ENCODE measurements at regions not wholly inside any gene's neighbourhood (a gene's known extent, or its start where the extent isn't known, plus 50 kb on each side); places are given as distances from the start of the nearest gene placed in this dataset.
A peak's percentile ranks its signal among the peaks of the same experiment; 100 is the strongest.
"Not testable (repeated sequence)": the region's sequence is repeated elsewhere in the genome, so short reads cannot be mapped to it uniquely, and the experiment has no call there.

DNA sequence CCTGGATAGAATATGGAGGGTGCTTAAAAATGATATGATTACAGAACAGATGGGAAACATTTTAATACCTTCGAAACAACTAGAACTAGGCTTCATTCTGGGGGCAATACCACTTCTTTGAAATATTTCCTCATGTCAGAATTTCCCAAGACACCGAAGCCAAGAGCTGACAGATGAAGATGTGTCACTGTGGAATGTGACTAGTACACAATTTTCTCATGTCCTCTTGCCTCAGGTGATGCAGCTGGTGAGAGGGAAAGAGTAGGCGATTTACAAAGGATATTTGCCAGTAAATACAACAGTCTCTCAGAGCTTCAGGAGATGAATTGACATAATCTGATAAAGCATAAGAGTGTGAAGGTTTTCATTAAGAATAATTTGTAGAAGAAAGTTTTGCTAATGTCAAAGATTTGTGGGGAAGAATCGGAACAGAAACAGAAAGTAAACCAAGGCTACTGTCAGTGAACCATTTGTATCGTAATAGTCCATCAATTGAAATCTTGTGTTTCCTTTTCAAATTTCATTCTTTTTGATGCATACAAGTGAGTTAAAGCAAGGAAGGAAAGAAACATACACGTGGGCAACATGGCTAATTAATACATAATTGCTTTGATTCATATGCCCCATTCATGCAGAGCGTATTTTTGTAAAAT is 164.7 kb upstream of the CCN2 start:
- peak; percentile 73 for DNase-seq (ENCODE audit: unreplicated experiment)
- no TSS peak for BruUV-seq (replicated peaks)
- peak overlapping the region; percentile 63 for H3K4me3 Mint-ChIP-seq (ENCODE audit: unreplicated experiment)

DNA sequence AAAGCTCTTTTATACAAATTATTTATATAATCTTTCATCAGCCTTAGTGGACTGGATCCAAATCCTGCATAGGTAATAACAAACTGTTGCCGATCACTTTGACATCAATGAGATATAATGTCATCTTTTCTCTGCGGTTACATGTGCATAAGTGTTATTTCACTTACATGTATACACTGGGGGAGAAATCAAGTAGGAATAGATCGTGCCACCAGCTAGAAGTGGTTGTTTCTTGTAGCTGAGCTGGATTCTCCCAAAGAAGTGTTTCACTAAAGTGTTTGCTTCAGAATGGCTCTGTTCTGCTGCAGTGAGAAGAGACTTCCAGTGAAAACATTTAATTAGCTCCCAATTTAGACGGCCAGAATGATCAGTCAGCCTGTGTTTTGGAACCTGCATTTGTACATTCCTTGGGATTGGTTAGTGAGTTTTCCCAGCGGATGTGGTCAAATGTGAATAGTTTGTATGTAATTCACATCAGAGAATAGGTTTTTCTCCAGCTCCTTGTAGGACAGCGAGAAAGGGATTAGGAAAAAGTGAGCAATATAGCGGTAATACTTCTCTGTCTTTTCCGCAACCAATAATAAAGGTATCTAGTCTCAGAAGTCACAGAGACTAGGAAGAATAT is 163.1 kb upstream of the CCN2 start:
- Mint-ChIP-seq H3K4me1 (ENCODE audit: insufficient read depth, unreplicated experiment) (peaks cover 24% of the 10 kb centered on the region), H3K9me3 (ENCODE audit: unreplicated experiment) (peaks cover 9% of the 10 kb centered on the region), H3K27me3 (ENCODE audit: insufficient read depth, unreplicated experiment) (no peaks in the 10 kb centered on the region), H3K36me3 (ENCODE audit: insufficient read depth, unreplicated experiment) (no peaks in the 10 kb centered on the region), H3K4me3 (ENCODE audit: unreplicated experiment) (no peak overlapping the region), H3K27ac (ENCODE audit: low read depth, unreplicated experiment) (peak overlapping the region; percentile 53)
- ChIA-PET POLR2A (interaction anchor here (0.9 to 1.1 kb wide), 3 partner anchors 13 to 166 kb away, joined by 3 read pairs; no protein-coding TSS in a partner anchor), CTCF (interaction anchor here (0.5 to 1.5 kb wide), 9 partner anchors 13 to 1802 kb away, joined by 3 to 5 read pairs (median 3); no protein-coding TSS in a partner anchor)
- DNase-seq (ENCODE audit: unreplicated experiment), result peak; percentile 24
- intact Hi-C loops (cut with micrococcal nuclease), result no loop called here
- TF ChIP-seq, protein P1, sequence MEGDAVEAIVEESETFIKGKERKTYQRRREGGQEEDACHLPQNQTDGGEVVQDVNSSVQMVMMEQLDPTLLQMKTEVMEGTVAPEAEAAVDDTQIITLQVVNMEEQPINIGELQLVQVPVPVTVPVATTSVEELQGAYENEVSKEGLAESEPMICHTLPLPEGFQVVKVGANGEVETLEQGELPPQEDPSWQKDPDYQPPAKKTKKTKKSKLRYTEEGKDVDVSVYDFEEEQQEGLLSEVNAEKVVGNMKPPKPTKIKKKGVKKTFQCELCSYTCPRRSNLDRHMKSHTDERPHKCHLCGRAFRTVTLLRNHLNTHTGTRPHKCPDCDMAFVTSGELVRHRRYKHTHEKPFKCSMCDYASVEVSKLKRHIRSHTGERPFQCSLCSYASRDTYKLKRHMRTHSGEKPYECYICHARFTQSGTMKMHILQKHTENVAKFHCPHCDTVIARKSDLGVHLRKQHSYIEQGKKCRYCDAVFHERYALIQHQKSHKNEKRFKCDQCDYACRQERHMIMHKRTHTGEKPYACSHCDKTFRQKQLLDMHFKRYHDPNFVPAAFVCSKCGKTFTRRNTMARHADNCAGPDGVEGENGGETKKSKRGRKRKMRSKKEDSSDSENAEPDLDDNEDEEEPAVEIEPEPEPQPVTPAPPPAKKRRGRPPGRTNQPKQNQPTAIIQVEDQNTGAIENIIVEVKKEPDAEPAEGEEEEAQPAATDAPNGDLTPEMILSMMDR (IDR thresholded peaks at IDR 0.05; ENCODE audit: unreplicated experiment), result no peak
- no TSS peak for BruUV-seq (replicated peaks)

More for the DNA sequence above, 164.7 kb upstream of the CCN2 start:
- Mint-ChIP-seq H3K36me3 (ENCODE audit: insufficient read depth, unreplicated experiment) (no peaks in the 10 kb centered on the region), H3K4me1 (ENCODE audit: insufficient read depth, unreplicated experiment) (peaks cover 24% of the 10 kb centered on the region), H3K27me3 (ENCODE audit: insufficient read depth, unreplicated experiment) (no peaks in the 10 kb centered on the region), H3K9me3 (ENCODE audit: unreplicated experiment) (no peaks in the 10 kb centered on the region), H3K27ac (ENCODE audit: low read depth, unreplicated experiment) (peak overlapping the region; percentile 11)
- CTCF ChIA-PET, result interaction anchor here (0.6 to 1.4 kb wide), 4 partner anchors 17 to 200 kb away, joined by 3 to 5 read pairs (median 4); no protein-coding TSS in a partner anchor
- intact Hi-C loops (cut with micrococcal nuclease), result no loop called here
- POLR2A ChIA-PET, result interaction anchor here (0.6 to 1.1 kb wide), 3 partner anchors 50 to 161 kb away, joined by 3 to 4 read pairs (median 3); no protein-coding TSS in a partner anchor
- TF ChIP-seq, protein P1 (IDR thresholded peaks at IDR 0.05; ENCODE audit: unreplicated experiment), result no peak

DNA sequence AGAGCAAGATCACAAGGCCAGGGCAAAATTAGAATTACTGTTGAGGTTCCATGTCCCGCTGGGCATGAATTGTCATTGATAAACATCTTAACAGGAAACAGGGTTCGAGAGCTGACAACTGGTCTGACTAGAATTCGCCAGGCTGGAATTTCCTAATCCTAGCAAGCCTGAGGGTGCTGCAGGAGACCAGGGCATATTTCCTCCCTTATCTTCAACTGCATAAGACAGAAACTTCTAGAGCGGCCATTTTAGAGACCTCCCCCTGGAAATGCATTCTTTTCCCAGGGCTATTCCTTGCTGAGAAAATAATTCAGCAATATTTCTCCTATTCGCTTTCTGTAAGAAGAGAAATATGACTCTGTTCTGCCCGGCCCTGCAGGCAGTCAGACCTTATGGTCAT is 158.6 kb upstream of the CCN2 start:
- intact Hi-C loops (cut with micrococcal nuclease); H3K4me3 Mint-ChIP-seq (ENCODE audit: unreplicated experiment); H3K27ac Mint-ChIP-seq (ENCODE audit: low read depth, unreplicated experiment); BruUV-seq (replicated peaks); H3K36me3 Mint-ChIP-seq (ENCODE audit: insufficient read depth, unreplicated experiment); H3K4me1 Mint-ChIP-seq (ENCODE audit: insufficient read depth, unreplicated experiment); POLR2A ChIA-PET; CTCF ChIA-PET; DNase-seq (ENCODE audit: unreplicated experiment); H3K27me3 Mint-ChIP-seq (ENCODE audit: insufficient read depth, unreplicated experiment): not testable (repeated sequence)
- peaks cover 10% of the 10 kb centered on the region for H3K9me3 Mint-ChIP-seq (ENCODE audit: unreplicated experiment)

DNA sequence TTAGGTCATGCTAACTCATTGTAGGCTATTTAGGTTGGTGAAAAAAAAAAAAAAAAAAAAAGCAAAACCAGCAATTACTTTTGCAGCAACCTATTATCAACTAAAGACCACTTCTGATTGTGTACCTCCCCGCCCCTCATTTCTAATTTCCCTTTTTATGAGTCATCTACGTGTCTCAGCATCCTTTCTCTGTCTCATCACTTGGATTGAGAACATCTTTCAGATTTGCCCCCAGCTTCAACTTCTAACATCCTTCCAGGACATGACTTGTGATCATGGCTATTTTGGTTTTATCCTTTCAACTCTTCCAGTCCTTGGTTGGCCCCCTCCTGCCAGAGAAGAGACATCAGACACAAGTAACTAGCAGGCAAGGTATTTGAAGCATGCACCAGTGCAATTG is 156.7 kb upstream of the CCN2 start:
- intact Hi-C loops (cut with micrococcal nuclease), result no loop called here
- H3K9me3 Mint-ChIP-seq (ENCODE audit: unreplicated experiment), result peaks cover 15% of the 10 kb centered on the region
- H3K4me1 Mint-ChIP-seq (ENCODE audit: insufficient read depth, unreplicated experiment), result no peaks in the 10 kb centered on the region
- no peak overlapping the region for H3K4me3 Mint-ChIP-seq (ENCODE audit: unreplicated experiment)
- H3K27me3 Mint-ChIP-seq (ENCODE audit: insufficient read depth, unreplicated experiment), result no peaks in the 10 kb centered on the region
- no peak overlapping the region for H3K27ac Mint-ChIP-seq (ENCODE audit: low read depth, unreplicated experiment)
- CTCF ChIA-PET, result interaction anchor here (0.7 to 1.2 kb wide), 3 partner anchors 124 to 159 kb away, joined by 4 to 5 read pairs (median 5); no protein-coding TSS in a partner anchor
- POLR2A ChIA-PET, result no interaction called here
- H3K36me3 Mint-ChIP-seq (ENCODE audit: insufficient read depth, unreplicated experiment), result peaks cover 5% of the 10 kb centered on the region
- TF ChIP-seq, protein P1 (IDR thresholded peaks at IDR 0.05; ENCODE audit: unreplicated experiment), result no peak
- no peak for DNase-seq (ENCODE audit: unreplicated experiment)
- BruUV-seq (replicated peaks), result no TSS peak
